Mammary epithelial cell (primary cell): ENCODE measurements at regions not wholly inside any gene's neighbourhood (a gene's known extent, or its start where the extent isn't known, plus 50 kb on each side); places are given as distances from the start of the nearest gene placed in this dataset.

ENCODE experiments used
- CTCF ChIP-seq, 2 donors: IDR thresholded peaks in 1 of 2; conservative IDR thresholded peaks in 1 of 2; 2 replicates each; pipeline ENCODE4 v1.5.1; 2011 to 2012; ENCODE audit warnings: inconsistent platforms in 2 of 2, low read length in 2 of 2, mild to moderate bottlenecking in 2 of 2, control low read depth in 1 of 2, low read depth in 1 of 2; ENCODE audit not compliant: insufficient read depth in 1 of 2; ENCODE audit errors: extremely low read depth in 1 of 2
- EZH2 ChIP-seq: IDR thresholded peaks from 2 replicates; pipeline ENCODE4 v1.6.1; 2012; ENCODE audit warnings: low read length, inconsistent platforms, borderline replicate concordance

DNA sequence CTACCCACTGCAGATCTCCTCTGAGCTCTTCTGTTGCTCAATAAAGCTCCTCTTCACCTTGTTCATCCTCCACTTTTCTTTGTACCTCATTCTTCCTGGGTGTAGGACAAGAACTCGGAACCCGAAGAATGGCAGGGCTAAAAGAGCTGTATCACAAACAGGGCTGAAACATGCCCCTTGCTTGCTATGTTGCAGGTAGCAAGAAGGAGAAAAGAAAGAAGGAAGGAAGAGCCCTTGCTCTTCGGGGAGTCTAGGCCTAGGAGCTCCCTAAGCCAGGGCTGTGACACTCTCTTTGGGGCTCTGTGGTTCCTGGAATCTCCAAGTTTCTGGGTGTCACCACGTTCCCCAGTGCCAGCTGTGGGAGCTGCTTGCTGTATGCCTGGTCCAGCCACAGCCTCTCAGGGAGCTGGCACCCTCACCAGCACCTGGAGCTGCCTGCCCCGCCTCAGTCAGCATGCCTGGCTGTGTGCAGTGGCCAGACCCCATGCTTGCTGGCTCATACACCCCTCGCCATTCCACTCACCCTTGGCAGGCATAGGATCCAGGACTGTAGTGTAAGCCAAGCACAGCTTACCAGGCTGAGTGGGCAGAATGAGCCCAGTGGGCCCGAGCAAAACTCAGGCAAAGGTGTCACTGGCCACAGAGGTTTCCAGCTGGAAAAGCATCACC, 274.8 kb upstream of the ADRA1B start:
- TF ChIP-seq CTCF (conservative IDR thresholded peaks at IDR 0.05 in 1 of 2, IDR thresholded peaks at IDR 0.05 in 1 of 2; ENCODE audit: extremely low read depth in 1 of 2, insufficient read depth in 1 of 2, low read depth in 1 of 2, low read length in 2 of 2) (no peak), EZH2 (no peak)
